HL-60 (cell line): ENCODE measurements at regions not wholly inside any gene's neighbourhood (a gene's known extent, or its start where the extent isn't known, plus 50 kb on each side); places are given as distances from the start of the nearest gene placed in this dataset.

Source experiments
- POLR2AphosphoS5 ChIP-seq: IDR thresholded peaks from 2 replicates; pipeline ENCODE4 v1.6.1; 2012; ENCODE audit warnings: low read depth
- SPI1 ChIP-seq: IDR thresholded peaks from 2 replicates; pipeline ENCODE4 v1.6.1; 2012; ENCODE audit warnings: low read depth, mild to moderate bottlenecking, borderline replicate concordance
- TF ChIP-seq, protein P1 (sequence below): IDR thresholded peaks from one replicate; pipeline ENCODE4 v1.5.1; 2011; ENCODE audit warnings: low read length, control low read depth, inconsistent platforms; ENCODE audit not compliant: insufficient read depth
- TF ChIP-seq, protein P2 (sequence below): IDR thresholded peaks from 2 replicates; pipeline ENCODE4 v1.6.1; 2012; ENCODE audit warnings: low read depth; ENCODE audit not compliant: insufficient replicate concordance

DNA sequence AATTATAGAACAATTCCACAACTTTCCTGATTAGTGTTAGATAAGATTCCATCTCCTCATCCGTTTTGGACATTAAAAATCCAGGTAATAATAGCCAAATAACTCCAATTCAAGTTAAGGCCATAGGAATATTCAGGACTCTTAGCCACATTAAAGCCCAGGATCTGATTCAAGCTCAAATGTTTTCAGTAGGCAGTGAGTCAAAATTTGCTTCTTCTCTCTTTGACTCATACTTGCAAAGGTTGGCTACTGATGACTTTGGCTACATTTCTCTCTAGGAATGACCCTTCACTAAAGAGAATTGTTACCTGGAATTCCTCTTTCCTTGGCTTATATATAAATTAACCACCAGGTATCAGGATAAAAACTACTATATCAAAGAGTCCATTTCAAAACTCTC lies 354.9 kb upstream of the HS3ST1 start:
- no peak for TF ChIP-seq POLR2AphosphoS5
- TF ChIP-seq, protein P1, sequence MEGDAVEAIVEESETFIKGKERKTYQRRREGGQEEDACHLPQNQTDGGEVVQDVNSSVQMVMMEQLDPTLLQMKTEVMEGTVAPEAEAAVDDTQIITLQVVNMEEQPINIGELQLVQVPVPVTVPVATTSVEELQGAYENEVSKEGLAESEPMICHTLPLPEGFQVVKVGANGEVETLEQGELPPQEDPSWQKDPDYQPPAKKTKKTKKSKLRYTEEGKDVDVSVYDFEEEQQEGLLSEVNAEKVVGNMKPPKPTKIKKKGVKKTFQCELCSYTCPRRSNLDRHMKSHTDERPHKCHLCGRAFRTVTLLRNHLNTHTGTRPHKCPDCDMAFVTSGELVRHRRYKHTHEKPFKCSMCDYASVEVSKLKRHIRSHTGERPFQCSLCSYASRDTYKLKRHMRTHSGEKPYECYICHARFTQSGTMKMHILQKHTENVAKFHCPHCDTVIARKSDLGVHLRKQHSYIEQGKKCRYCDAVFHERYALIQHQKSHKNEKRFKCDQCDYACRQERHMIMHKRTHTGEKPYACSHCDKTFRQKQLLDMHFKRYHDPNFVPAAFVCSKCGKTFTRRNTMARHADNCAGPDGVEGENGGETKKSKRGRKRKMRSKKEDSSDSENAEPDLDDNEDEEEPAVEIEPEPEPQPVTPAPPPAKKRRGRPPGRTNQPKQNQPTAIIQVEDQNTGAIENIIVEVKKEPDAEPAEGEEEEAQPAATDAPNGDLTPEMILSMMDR: no peak
- TF ChIP-seq, protein P2, sequence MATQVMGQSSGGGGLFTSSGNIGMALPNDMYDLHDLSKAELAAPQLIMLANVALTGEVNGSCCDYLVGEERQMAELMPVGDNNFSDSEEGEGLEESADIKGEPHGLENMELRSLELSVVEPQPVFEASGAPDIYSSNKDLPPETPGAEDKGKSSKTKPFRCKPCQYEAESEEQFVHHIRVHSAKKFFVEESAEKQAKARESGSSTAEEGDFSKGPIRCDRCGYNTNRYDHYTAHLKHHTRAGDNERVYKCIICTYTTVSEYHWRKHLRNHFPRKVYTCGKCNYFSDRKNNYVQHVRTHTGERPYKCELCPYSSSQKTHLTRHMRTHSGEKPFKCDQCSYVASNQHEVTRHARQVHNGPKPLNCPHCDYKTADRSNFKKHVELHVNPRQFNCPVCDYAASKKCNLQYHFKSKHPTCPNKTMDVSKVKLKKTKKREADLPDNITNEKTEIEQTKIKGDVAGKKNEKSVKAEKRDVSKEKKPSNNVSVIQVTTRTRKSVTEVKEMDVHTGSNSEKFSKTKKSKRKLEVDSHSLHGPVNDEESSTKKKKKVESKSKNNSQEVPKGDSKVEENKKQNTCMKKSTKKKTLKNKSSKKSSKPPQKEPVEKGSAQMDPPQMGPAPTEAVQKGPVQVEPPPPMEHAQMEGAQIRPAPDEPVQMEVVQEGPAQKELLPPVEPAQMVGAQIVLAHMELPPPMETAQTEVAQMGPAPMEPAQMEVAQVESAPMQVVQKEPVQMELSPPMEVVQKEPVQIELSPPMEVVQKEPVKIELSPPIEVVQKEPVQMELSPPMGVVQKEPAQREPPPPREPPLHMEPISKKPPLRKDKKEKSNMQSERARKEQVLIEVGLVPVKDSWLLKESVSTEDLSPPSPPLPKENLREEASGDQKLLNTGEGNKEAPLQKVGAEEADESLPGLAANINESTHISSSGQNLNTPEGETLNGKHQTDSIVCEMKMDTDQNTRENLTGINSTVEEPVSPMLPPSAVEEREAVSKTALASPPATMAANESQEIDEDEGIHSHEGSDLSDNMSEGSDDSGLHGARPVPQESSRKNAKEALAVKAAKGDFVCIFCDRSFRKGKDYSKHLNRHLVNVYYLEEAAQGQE: no peak
- no peak for TF ChIP-seq SPI1
